Left lobe of liver (tissue), 2 donors: ENCODE measurements at regions not wholly inside any gene's neighbourhood (a gene's known extent, or its start where the extent isn't known, plus 50 kb on each side); places are given as distances from the start of the nearest gene placed in this dataset.

ENCODE experiments used
- ATAC-seq: fragments of 200-7000 bp; cut with Tn5 transposase; one replicate; pipeline ENCODE4 v1.9.1; 2020; ENCODE audit warnings: mild to moderate bottlenecking, moderate library complexity
- DNase-seq: peaks from one replicate; pipeline ENCODE4 v3.0.0-alpha.2; 2020; ENCODE audit warnings: low spot score
- donor health status: DM: no; HTN: no; CAD: no; lungs with moderate emphysema.
- donor health status: DM: no; HTN: yes; CAD: no.

- ATAC-seq (no peak), DNase-seq (no peak)
These were observed 256.1 kb upstream of the NOCT start for GRCh38 chr4:138759554-138759902.

- no peak for ATAC-seq
- DNase-seq = no peak
These were observed 256.6 kb upstream of the NOCT start for GRCh38 chr4:138758876-138759553.

DNA sequence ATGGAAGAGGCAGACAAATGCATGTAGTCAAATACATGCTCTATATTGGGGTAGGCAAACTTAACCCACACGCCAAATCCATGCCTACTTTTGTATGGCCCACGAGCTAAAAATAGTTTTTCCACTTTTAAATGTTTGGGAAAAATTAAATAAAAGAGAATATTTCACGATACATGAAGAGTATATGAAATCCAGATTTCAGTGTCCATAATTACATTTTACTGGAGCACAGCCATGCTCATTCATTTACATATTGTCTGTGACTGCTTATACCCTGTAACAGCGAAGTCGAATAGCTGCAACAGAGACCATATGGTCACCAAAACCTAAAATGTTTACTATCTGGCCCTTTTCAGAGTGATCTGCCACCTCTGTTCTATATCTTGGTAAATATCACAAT, 257.4 kb upstream of the NOCT start:
- ATAC-seq = no peak
- DNase-seq = no peak

DNA sequence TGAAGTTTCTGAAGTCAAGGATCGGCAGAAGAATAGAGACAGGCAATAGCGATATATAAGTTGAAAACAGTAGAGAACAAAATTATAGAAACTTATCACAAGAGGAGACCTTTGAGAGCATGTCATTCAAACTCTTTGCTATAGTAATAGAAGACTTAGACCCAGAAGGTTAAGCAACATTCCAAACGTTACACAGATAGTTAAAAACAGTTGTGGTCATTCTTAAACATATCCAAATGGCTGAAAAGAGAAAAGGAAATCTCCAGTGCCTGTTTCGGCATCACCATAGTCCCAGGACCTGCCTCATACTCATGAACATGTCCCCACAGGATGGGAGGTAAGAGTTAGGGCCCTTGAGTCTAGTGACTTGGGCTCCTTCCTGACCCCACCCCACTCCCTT, 258.1 kb upstream of the NOCT start:
- ATAC-seq (no peak), DNase-seq (no peak)

GRCh38 chr4:138756519-138756918, 259.1 kb upstream of the NOCT start:
- DNase-seq (no peak), ATAC-seq (peak; percentile 65)

- ATAC-seq = no peak
- no peak for DNase-seq
These were observed 264.3 kb upstream of the NOCT start for GRCh38 chr4:138751309-138751708.

DNA sequence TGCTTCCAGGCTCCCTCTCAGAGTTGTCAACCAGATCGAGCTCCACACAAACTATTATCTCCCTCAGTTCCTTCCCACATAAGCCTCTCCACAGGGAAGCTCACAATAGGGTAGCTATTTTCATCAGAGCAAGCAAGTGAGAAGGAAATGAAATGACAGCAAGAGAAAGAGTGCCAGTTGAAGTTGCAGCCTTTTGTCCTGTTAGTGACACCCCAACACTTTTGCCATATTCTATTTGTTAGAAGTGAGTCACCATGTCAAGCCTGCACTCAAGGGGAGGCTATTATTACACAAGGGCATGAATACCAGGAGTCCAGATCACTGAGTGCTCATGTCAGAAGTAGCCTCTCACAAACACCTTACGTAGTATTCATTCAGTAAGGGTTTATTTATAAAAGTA, 266.3 kb upstream of the NOCT start:
- ATAC-seq (no peak), DNase-seq (no peak)

- DNase-seq (no peak), ATAC-seq (no peak)
These were observed 273.7 kb upstream of the NOCT start for GRCh38 chr4:138741766-138742377.

DNA sequence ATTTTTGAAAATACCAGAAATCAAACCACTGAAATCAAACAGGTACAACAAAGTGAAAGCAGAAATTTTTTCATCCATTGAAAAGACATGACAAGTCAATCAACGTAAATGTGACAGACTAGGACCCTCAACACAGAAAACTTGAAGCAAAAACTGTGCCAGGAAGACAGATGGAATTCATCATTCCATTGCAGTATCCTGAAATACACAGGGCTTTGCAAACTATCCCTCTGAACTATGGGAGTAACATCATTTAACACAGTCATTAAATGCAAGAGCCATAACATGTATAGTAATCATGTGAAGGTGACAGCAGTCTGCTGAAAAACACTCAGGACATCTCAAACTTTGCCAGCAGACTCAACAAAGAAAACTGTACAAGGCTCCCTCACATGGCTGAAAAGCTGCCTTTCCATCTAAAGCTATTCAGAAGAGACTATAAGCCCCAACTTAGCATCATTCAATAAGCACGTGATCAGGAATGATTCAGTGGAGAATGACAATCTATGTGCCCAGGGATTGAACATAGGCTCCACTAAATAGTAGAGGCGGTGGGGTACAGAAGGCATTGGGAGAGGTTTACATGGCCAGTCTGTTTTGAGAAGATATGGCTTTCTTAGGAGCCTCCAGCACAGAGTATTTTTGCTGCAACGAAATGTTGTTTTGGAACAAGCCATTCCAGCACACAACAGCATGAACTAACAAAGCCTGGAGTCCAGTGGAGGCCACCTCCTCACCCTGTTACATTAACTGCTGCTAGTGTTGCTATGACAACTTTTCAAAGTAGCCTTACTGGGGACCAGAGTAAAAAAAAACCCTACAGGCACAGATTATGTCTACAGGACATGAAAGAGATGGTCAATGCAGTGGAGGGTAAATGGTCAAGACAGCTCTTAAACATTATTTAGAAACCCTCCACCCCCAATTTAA, 274.5 kb upstream of the NOCT start:
- no peak for DNase-seq

DNA sequence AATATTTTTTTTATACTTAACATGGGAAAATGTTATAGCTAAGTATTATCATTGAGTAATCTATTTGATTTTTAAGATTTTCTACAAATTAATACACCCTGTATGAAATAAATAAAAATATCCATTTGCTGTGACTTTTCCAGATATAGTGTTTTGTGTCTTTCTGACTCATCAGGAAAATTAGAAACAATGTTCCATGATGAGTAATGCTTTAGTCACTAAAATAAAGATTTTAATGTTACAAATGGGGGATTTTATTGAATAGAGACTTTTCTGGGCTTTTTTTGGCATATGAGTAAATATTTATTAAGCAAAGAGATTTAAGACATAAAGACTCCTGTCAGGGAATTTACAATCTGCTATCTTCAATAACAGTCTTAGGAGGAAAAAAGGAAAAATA, 279.2 kb upstream of the NOCT start:
- ATAC-seq = no peak
- no peak for DNase-seq

More for the DNA sequence above, 274.5 kb upstream of the NOCT start:
- no peak for ATAC-seq

- ATAC-seq (no peak), DNase-seq (no peak)
These were observed 280.8 kb upstream of the NOCT start for GRCh38 chr4:138734746-138735145.

DNA sequence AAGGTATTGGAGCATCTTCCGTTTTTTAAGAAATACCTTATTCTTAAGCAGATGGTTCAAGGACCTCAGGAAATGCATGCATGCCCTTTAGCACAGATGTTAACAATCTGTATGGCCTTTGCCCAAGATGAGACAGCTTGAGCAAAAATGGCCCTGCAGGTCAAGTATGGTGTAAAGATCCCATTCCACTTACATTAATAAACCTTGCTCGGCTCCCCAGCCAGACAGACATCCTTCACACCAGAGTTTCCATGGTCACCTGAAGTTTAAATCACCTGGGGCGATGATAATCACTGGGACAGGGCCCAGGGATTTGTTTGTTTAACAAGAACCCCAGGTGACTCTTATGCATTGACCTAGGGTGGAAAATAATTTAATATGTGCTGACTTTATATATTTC, 287.0 kb upstream of the NOCT start:
- DNase-seq = no peak
- no peak for ATAC-seq

- DNase-seq (no peak), ATAC-seq (no peak)
These were observed 287.9 kb upstream of the NOCT start for GRCh38 chr4:138727731-138728130.

- no peak for ATAC-seq
- no peak for DNase-seq
These were observed 291.1 kb upstream of the NOCT start for GRCh38 chr4:138724530-138724929.

- ATAC-seq (no peak), DNase-seq (no peak)
These were observed 298.8 kb upstream of the NOCT start for GRCh38 chr4:138716559-138717335.

- no peak for ATAC-seq
- DNase-seq = no peak
These were observed 305.3 kb upstream of the NOCT start for GRCh38 chr4:138710297-138710696.

DNA sequence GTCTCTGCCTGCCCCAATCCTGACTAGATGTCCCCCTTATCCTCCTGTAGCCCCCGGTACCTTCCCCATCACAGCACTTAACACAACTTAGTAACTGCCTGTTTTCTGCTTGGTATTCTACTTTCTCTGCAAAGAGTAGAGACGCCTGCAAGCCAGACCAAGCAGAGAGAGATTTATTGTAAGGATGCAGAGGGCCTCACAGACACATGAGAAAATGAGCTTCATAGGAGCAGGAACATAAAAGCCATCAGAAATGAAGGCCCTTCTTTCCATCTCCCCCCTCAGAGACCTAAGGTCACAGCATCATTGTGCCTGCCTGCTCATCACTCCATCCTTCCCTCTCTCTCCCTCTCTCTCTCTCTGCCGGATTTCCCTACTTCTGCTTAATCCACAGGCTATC, 305.7 kb upstream of the NOCT start:
- no peak for ATAC-seq
- DNase-seq = no peak

DNA sequence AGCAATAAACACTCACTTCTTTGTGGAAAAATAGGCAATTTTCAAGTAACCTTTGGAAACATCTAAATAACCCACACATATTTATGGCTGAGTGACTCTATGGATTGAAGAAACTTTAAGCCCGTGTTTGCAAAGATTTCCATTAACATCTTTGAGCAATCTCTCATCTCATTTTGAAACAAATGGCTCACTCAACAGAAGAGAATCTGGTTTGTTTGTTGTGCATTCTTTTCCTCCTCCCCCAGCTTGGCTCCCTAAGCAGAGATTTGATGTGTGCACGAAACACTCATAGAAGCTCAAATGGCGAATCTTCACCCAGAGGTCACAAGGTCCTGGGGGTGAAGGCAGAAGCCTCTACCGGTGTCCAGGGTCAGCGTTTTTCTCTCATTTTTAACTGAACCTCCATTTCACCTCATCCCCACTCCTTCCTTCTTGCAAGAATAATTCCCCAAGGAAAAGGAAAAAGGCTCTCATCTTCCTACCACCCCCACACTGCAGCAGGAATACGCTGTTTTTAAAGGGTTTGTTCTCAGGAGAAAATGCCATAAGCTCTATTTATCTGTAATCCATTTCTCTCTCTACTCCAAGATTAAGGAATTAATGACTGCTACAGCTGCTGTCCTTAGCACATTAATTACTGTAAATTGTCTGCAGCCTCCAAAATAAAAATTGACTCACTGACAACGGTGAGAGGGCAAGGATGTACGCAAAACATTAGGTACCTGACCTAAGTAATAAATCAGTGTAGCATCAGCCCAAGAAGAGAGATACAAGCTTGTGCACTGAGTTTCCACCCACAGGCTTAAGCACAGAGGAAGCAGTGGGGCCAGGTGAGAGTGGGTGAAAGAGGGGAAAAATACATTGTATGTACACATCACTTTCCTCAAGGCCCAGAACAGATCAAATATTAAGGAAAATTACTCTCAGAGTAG, 307.6 kb upstream of the NOCT start:
- DNase-seq (no peak), ATAC-seq (no peak)

GRCh38 chr4:138706201-138706600, 309.4 kb upstream of the NOCT start:
- no peak for DNase-seq
- ATAC-seq = no peak

DNA sequence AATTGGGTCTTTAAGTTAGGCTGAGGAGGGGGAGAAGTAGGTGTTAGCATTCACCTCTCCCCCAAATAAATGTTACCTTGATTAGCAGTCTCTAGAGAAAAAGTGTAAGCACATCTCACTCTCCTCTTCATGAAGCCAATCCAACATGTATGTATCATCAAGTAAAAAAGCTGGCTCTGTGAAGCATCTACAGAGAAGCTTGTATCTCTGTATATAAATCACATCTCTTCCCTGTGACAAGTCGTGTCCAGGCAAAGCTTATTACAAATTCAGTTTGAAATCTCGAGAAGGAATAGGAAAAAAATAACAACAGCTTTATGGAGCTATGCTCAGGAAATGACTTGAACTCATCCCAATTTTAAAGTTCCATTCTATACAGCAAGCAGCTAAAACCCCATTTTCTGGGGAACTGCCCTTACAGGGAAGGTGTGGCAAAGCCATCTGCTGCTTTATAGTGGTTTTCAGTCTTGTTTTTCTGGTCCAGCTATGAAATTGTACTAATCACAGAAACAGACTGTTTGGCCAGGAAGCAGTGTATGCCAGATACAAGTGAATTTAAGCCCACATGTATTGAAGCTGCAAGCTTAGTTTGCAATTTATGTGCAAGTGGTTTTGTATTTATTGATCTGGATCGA, 313.3 kb upstream of the NOCT start:
- no peak for ATAC-seq

More for the DNA sequence above, 313.3 kb upstream of the NOCT start:
- no peak for DNase-seq
